Smooth muscle cell (in vitro differentiated cells): ENCODE measurements at regions not wholly inside any gene's neighbourhood (a gene's known extent, or its start where the extent isn't known, plus 50 kb on each side); places are given as distances from the start of the nearest gene placed in this dataset.

Experiments
- DNase-seq: peaks from one replicate; lab custom pipeline; 2025; ENCODE audit not compliant: unreplicated experiment; lab: John Stamatoyannopoulos, UW
- H2AFZ ChIP-seq: fragments of 200-600 bp; sonication (generic); 2 replicates; pipeline ENCODE4 v1.6.0; 2016; ENCODE audit warnings: antibody characterized with exemption, low read depth, mild to moderate bottlenecking
- H3F3A ChIP-seq: fragments of 200-600 bp; sonication (generic); 2 replicates; pipeline ENCODE4 v1.6.0; 2017; ENCODE audit warnings: antibody characterized with exemption, low read depth
- H3K27ac ChIP-seq: fragments of 200-600 bp; sonication (generic); 2 replicates; pipeline ENCODE4 v1.5.1; 2016; ENCODE audit warnings: low read depth, mild to moderate bottlenecking
- H3K27me3 ChIP-seq: fragments of 200-600 bp; sonication (generic); 2 replicates; pipeline ENCODE4 v1.6.1; 2016; ENCODE audit warnings: low read depth, mild to moderate bottlenecking
- H3K36me3 ChIP-seq: fragments of 200-600 bp; sonication (generic); 2 replicates; pipeline ENCODE4 v1.5.1; 2016; ENCODE audit warnings: low read depth
- H3K4me1 ChIP-seq: fragments of 200-600 bp; sonication (generic); 2 replicates; pipeline ENCODE4 v1.5.1; 2016; ENCODE audit warnings: low read depth
- H3K4me2 ChIP-seq: fragments of 200-600 bp; sonication (generic); 2 replicates; pipeline ENCODE4 v1.6.0; 2016; ENCODE audit warnings: mild to moderate bottlenecking
- H3K4me3 ChIP-seq: fragments of 200-600 bp; sonication (generic); 2 replicates; pipeline ENCODE4 v1.5.1; 2016; ENCODE audit warnings: mild to moderate bottlenecking
- H3K79me2 ChIP-seq: fragments of 200-600 bp; sonication (generic); 2 replicates; pipeline ENCODE4 v1.6.0; 2016; ENCODE audit warnings: low read depth, mild to moderate bottlenecking
- H3K9ac ChIP-seq: fragments of 200-600 bp; sonication (generic); 2 replicates; pipeline ENCODE4 v1.6.0; 2016; ENCODE audit warnings: low read depth
- H3K9me3 ChIP-seq: fragments of 200-600 bp; sonication (generic); replicated peaks from 2 replicates; pipeline ENCODE4 v1.5.1; 2016; ENCODE audit warnings: low read depth
- H4K20me1 ChIP-seq: fragments of 200-600 bp; sonication (generic); 2 replicates; pipeline ENCODE4 v1.6.0; 2016; ENCODE audit warnings: low read depth
- CTCF ChIP-seq: fragments of 200-600 bp; sonication (generic); IDR thresholded peaks from 2 replicates; pipeline ENCODE4 v1.5.1; 2017; ENCODE audit warnings: borderline replicate concordance, mild to moderate bottlenecking, antibody characterized with exemption; ENCODE audit not compliant: insufficient read depth, poor library complexity, severe bottlenecking
- WGBS: methylation state at CpG from one replicate; pipeline ENCODE4 v1.1.7; 2016; ENCODE audit warnings: low lambda C conversion rate; 5-methylcytosine and 5-hydroxymethylcytosine counted together

GRCh38 chr2:49831698-49832367 is 677.5 kb upstream of the FSHR start:
- no peaks in the 10 kb centered on the region for H3K4me1 ChIP-seq
- DNase-seq: no peak
- peaks cover 6% of the 10 kb centered on the region for H3F3A ChIP-seq
- WGBS: 44% methylated on average over 14 of the region's 14 CpGs
- no peaks in the 10 kb centered on the region for H4K20me1 ChIP-seq
- no peaks in the 10 kb centered on the region for H3K9me3 ChIP-seq
- no peak overlapping the region for H3K27ac ChIP-seq
- no peak for TF ChIP-seq CTCF
- no peaks in the 10 kb centered on the region for H3K79me2 ChIP-seq
- H3K4me2 ChIP-seq: peak overlapping the region; percentile 10
- H3K4me3 ChIP-seq: no peak overlapping the region
- H3K9ac ChIP-seq: no peak overlapping the region
- no peaks in the 10 kb centered on the region for H3K27me3 ChIP-seq
- H3K36me3 ChIP-seq: no peaks in the 10 kb centered on the region
- no peak overlapping the region for H2AFZ ChIP-seq

GRCh38 chr2:49830846-49831245 is 676.5 kb upstream of the FSHR start:
- Histone ChIP-seq H3K79me2 (no peaks in the 10 kb centered on the region), H3K27ac (no peak overlapping the region), H2AFZ (no peak overlapping the region), H3K9me3 (no peaks in the 10 kb centered on the region), H3K36me3 (no peaks in the 10 kb centered on the region), H3K27me3 (no peaks in the 10 kb centered on the region), H3K9ac (no peak overlapping the region), H3F3A (peaks cover 6% of the 10 kb centered on the region), H3K4me1 (no peaks in the 10 kb centered on the region), H3K4me3 (no peak overlapping the region), H4K20me1 (no peaks in the 10 kb centered on the region), H3K4me2 (peak overlapping the region; percentile 40)
- DNase-seq: no peak
- WGBS: 41% methylated on average over 3 of the region's 3 CpGs
- no peak for TF ChIP-seq CTCF

GRCh38 chr2:49827366-49827765 is 673.1 kb upstream of the FSHR start:
- no peak for TF ChIP-seq CTCF

GRCh38 chr2:49813208-49813607 is 658.9 kb upstream of the FSHR start:
- H3K36me3 ChIP-seq: no peaks in the 10 kb centered on the region
- H3K27ac ChIP-seq: no peak overlapping the region
- no peaks in the 10 kb centered on the region for H3K9me3 ChIP-seq
- H3K4me1 ChIP-seq: no peaks in the 10 kb centered on the region
- H3K79me2 ChIP-seq: no peaks in the 10 kb centered on the region
- no peaks in the 10 kb centered on the region for H4K20me1 ChIP-seq
- no peak overlapping the region for H2AFZ ChIP-seq
- H3F3A ChIP-seq: no peaks in the 10 kb centered on the region
- no peaks in the 10 kb centered on the region for H3K27me3 ChIP-seq
- H3K4me2 ChIP-seq: no peak overlapping the region
- TF ChIP-seq CTCF: no peak
- no peak overlapping the region for H3K4me3 ChIP-seq
- H3K9ac ChIP-seq: no peak overlapping the region
- no peak for DNase-seq
- 81% methylated on average over 1 of the region's 1 CpG for WGBS

More at GRCh38 chr2:49827366-49827765, 673.1 kb upstream of the FSHR start:
- Histone ChIP-seq H3K4me3 (no peak overlapping the region), H3K79me2 (no peaks in the 10 kb centered on the region), H3K9ac (no peak overlapping the region), H3K4me1 (no peaks in the 10 kb centered on the region), H3K4me2 (no peak overlapping the region), H3K27ac (no peak overlapping the region), H3F3A (peaks cover under 1% of the 10 kb centered on the region), H3K27me3 (no peaks in the 10 kb centered on the region), H2AFZ (no peak overlapping the region), H3K36me3 (no peaks in the 10 kb centered on the region), H4K20me1 (no peaks in the 10 kb centered on the region), H3K9me3 (peaks cover 11% of the 10 kb centered on the region)
- no peak for DNase-seq
- 90% methylated on average over 5 of the region's 5 CpGs for WGBS
